HEK293 (cell line): ENCODE measurements at regions not wholly inside any gene's neighbourhood (a gene's known extent, or its start where the extent isn't known, plus 50 kb on each side); places are given as distances from the start of the nearest gene placed in this dataset.
A peak's percentile ranks its signal among the peaks of the same experiment; 100 is the strongest.

Source experiments
- CTCF ChIA-PET: fragments of 350-600 bp; formaldehyde crosslinking; extraction: SDS; loops from one replicate; lab custom pipeline; 2021; ENCODE audit warnings: antibody characterized with exemption; lab: Yijun Ruan, JAX
- POLR2A ChIA-PET: fragments of 300-600 bp; formaldehyde crosslinking; extraction: SDS; loops from one replicate; lab custom pipeline; 2020; ENCODE audit warnings: antibody characterized with exemption, inconsistent platforms; lab: Yijun Ruan, JAX
- H3K27ac ChIP-seq: fragments of 200-500 bp; sonication (Bioruptor generic); 2 replicates; pipeline ENCODE4 v1.5.1; 2014; ENCODE audit warnings: low read depth, low read length, control low read depth, inconsistent platforms; ENCODE audit errors: extremely low read depth
- H3K36me3 ChIP-seq, 2 experiments: fragments of 200-500 bp in 1 of 2; sonication (Bioruptor generic) in 1 of 2; 1 replicate in 1 of 2; 2 replicates in 1 of 2; pipeline ENCODE4 v1.5.1; 2014 to 2017; ENCODE audit warnings: inconsistent platforms in 2 of 2, low read length in 2 of 2; ENCODE audit not compliant: control insufficient read depth in 2 of 2, insufficient read depth in 1 of 2
- H3K4me1 ChIP-seq: fragments of 200-500 bp; sonication (Bioruptor generic); 2 replicates; pipeline ENCODE4 v1.5.1; 2014; ENCODE audit warnings: mild to moderate bottlenecking, low read length, inconsistent platforms; ENCODE audit not compliant: control insufficient read depth, insufficient read depth
- H3K4me3 ChIP-seq: 2 replicates; pipeline ENCODE4 v1.5.1; 2011; ENCODE audit warnings: low read depth, mild to moderate bottlenecking, control low read depth, low read length, moderate library complexity
- H3K9me3 ChIP-seq: fragments of 200-500 bp; sonication (Bioruptor generic); 2 replicates; pipeline ENCODE4 v1.5.1; 2014; ENCODE audit warnings: low read depth, low read length, inconsistent platforms; ENCODE audit not compliant: control insufficient read depth, insufficient read depth
- GLIS1 ChIP-seq: fragments of 450-650 bp; formaldehyde crosslinking; IDR thresholded peaks from 2 replicates; pipeline ENCODE4 v1.5.1; 2016; ENCODE audit warnings: missing biosample characterization, missing genetic modification characterization
- KLF1 ChIP-seq: fragments of 450-650 bp; formaldehyde crosslinking; IDR thresholded peaks from 2 replicates; pipeline ENCODE4 v1.5.1; 2016; ENCODE audit warnings: missing biosample characterization, missing genetic modification characterization
- MYNN ChIP-seq: fragments of 450-650 bp; formaldehyde crosslinking; IDR thresholded peaks from 2 replicates; pipeline ENCODE4 v1.5.1; 2016; ENCODE audit warnings: missing biosample characterization, missing genetic modification characterization, borderline replicate concordance
- PRDM1 ChIP-seq: fragments of 450-650 bp; formaldehyde crosslinking; IDR thresholded peaks from 2 replicates; pipeline ENCODE4; 2016; ENCODE audit warnings: missing biosample characterization, missing genetic modification characterization
- SETDB1 ChIP-seq: IDR thresholded peaks from one replicate; pipeline ENCODE4 v1.6.1; 2017; ENCODE audit warnings: mild to moderate bottlenecking, low read length, moderate library complexity, mixed read lengths; ENCODE audit not compliant: insufficient read length
- TCF7L2 ChIP-seq: IDR thresholded peaks from 2 replicates; pipeline ENCODE4 v1.6.1; 2011; ENCODE audit warnings: low read depth, mild to moderate bottlenecking, inconsistent platforms, low read length, moderate library complexity, borderline replicate concordance
- ZBTB1 ChIP-seq: fragments of 450-650 bp; formaldehyde crosslinking; IDR thresholded peaks from 2 replicates; pipeline ENCODE4 v1.5.1; 2016; ENCODE audit warnings: missing biosample characterization, missing genetic modification characterization
- ZBTB17 ChIP-seq: fragments of 450-650 bp; formaldehyde crosslinking; IDR thresholded peaks from 2 replicates; pipeline ENCODE4 v1.5.1; 2016; ENCODE audit warnings: missing biosample characterization, missing genetic modification characterization
- ZBTB26 ChIP-seq: fragments of 450-650 bp; formaldehyde crosslinking; optimal IDR thresholded peaks from 2 replicates; pipeline ENCODE3; 2016; ENCODE audit warnings: missing biosample characterization, mild to moderate bottlenecking, missing genetic modification characterization
- ZBTB48 ChIP-seq: fragments of 450-650 bp; formaldehyde crosslinking; IDR thresholded peaks from 2 replicates; pipeline ENCODE4 v1.5.1; 2016; ENCODE audit warnings: missing biosample characterization, missing genetic modification characterization
- ZFP37 ChIP-seq: fragments of 450-650 bp; formaldehyde crosslinking; IDR thresholded peaks from 2 replicates; pipeline ENCODE4 v1.5.1; 2016; ENCODE audit warnings: missing biosample characterization, missing genetic modification characterization
- ZNF114 ChIP-seq: fragments of 450-650 bp; formaldehyde crosslinking; IDR thresholded peaks from 2 replicates; pipeline ENCODE4 v1.5.0; 2017; ENCODE audit warnings: missing biosample characterization, missing genetic modification characterization
- ZNF133 ChIP-seq: fragments of 450-650 bp; formaldehyde crosslinking; IDR thresholded peaks from 2 replicates; pipeline ENCODE4 v1.5.1; 2016; ENCODE audit warnings: missing biosample characterization, missing genetic modification characterization
- ZNF157 ChIP-seq: fragments of 450-650 bp; formaldehyde crosslinking; IDR thresholded peaks from 2 replicates; pipeline ENCODE4 v1.5.1; 2016; ENCODE audit warnings: missing biosample characterization, missing genetic modification characterization
- ZNF184 ChIP-seq: fragments of 450-650 bp; IDR thresholded peaks from 2 replicates; pipeline ENCODE4 v1.5.1; 2018; ENCODE audit warnings: missing biosample characterization, mild to moderate bottlenecking, missing genetic modification characterization
- ZNF366 ChIP-seq: fragments of 450-650 bp; formaldehyde crosslinking; conservative IDR thresholded peaks from 2 replicates; pipeline ENCODE4 v1.5.1; 2016; ENCODE audit warnings: missing biosample characterization, missing genetic modification characterization
- ZNF394 ChIP-seq: fragments of 450-650 bp; formaldehyde crosslinking; IDR thresholded peaks from 2 replicates; pipeline ENCODE4 v1.5.1; 2016; ENCODE audit warnings: missing biosample characterization, missing genetic modification characterization, mild to moderate bottlenecking, moderate library complexity, borderline replicate concordance
- ZNF488 ChIP-seq: fragments of 450-650 bp; formaldehyde crosslinking; IDR thresholded peaks from 2 replicates; pipeline ENCODE4 v1.5.1; 2016; ENCODE audit warnings: missing biosample characterization, missing genetic modification characterization
- ZNF510 ChIP-seq: fragments of 450-650 bp; formaldehyde crosslinking; IDR thresholded peaks from 2 replicates; pipeline ENCODE4 v1.5.1; 2018; ENCODE audit warnings: mild to moderate bottlenecking, missing genetic modification characterization, missing biosample characterization; ENCODE audit not compliant: insufficient replicate concordance
- ZNF530 ChIP-seq: fragments of 450-650 bp; formaldehyde crosslinking; IDR thresholded peaks from 2 replicates; pipeline ENCODE4 v1.5.1; 2016; ENCODE audit warnings: low read depth, missing biosample characterization, missing genetic modification characterization
- ZNF561 ChIP-seq: fragments of 450-650 bp; IDR thresholded peaks from 2 replicates; pipeline ENCODE4 v1.5.1; 2018; ENCODE audit warnings: missing biosample characterization, missing genetic modification characterization, borderline replicate concordance
- ZNF624 ChIP-seq: fragments of 450-650 bp; formaldehyde crosslinking; IDR thresholded peaks from 2 replicates; pipeline ENCODE4 v1.5.1; 2017; ENCODE audit warnings: missing biosample characterization, missing genetic modification characterization
- ZNF654 ChIP-seq: fragments of 450-650 bp; formaldehyde crosslinking; IDR thresholded peaks from 2 replicates; pipeline ENCODE4 v1.5.1; 2016; ENCODE audit warnings: low read depth, missing biosample characterization, missing genetic modification characterization
- ZNF707 ChIP-seq: fragments of 450-650 bp; formaldehyde crosslinking; IDR thresholded peaks from 2 replicates; pipeline ENCODE4 v1.5.1; 2016; ENCODE audit warnings: missing biosample characterization, missing genetic modification characterization
- TF ChIP-seq, protein P1 (sequence below): fragments of 450-650 bp; formaldehyde crosslinking; IDR thresholded peaks from 2 replicates; pipeline ENCODE4 v1.5.1; 2016; ENCODE audit warnings: missing biosample characterization, missing genetic modification characterization, borderline replicate concordance
- TF ChIP-seq, protein P2 (sequence below): fragments of 450-650 bp; formaldehyde crosslinking; IDR thresholded peaks from 2 replicates; pipeline ENCODE4 v1.5.1; 2016; ENCODE audit warnings: missing biosample characterization, missing genetic modification characterization
- TF ChIP-seq, protein P3 (sequence below): fragments of 450-650 bp; formaldehyde crosslinking; IDR thresholded peaks from 2 replicates; pipeline ENCODE4 v1.5.1; 2016; ENCODE audit warnings: missing biosample characterization, missing genetic modification characterization
- TF ChIP-seq, protein P4 (sequence below): fragments of 450-650 bp; formaldehyde crosslinking; IDR thresholded peaks from 2 replicates; pipeline ENCODE4; 2016; ENCODE audit warnings: missing biosample characterization, missing genetic modification characterization

DNA sequence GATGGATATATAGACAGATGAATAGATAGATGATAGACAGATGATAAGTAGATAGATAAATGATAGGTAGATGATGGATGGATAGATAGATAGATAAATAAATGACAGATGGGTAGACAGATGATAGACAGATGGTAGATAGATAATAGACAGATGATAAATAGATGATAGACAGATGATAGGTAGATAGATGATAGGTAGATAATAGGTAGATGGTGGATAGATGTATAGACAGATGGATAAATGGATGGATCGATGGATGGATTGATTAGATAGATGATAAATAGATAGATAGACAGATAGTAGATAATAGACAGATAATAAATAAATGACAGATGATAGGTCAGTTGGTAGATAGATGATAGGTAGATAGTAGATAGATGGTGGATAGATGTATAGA, 212.7 kb downstream of the NFATC2 start:
- no peaks in the 10 kb centered on the region for H3K4me1 ChIP-seq
- H3K36me3 ChIP-seq = no peaks in the 10 kb centered on the region
- H3K27ac ChIP-seq = no peak overlapping the region
- H3K9me3 ChIP-seq = no peaks in the 10 kb centered on the region
- POLR2A ChIA-PET = no interaction called here
- CTCF ChIA-PET = no interaction called here
- no peak overlapping the region for H3K4me3 ChIP-seq
- TF ChIP-seq GLIS1 (tag by site-specific recombination) (no peak), ZNF624 (tag by site-specific recombination) (no peak), KLF1 (no peak), MYNN (tag by site-specific recombination) (no peak), ZNF366 (tag by site-specific recombination) (peak; percentile 88), ZNF530 (no peak), ZBTB48 (tag by site-specific recombination) (no peak), ZBTB1 (tag by site-specific recombination) (no peak), ZNF133 (no peak), ZNF157 (tag by site-specific recombination) (no peak), TCF7L2 (no peak), ZNF561 (tag by site-specific recombination) (no peak), SETDB1 (no peak), ZNF510 (no peak), ZNF184 (tag by site-specific recombination) (no peak), ZBTB26 (tag by site-specific recombination) (peak; percentile 9), ZNF114 (tag by site-specific recombination) (0 out of 2 replicates have a peak, but pooled peaks have one; percentile 31), ZNF394 (no peak), PRDM1 (tag by site-specific recombination) (no peak), ZNF707 (tag by site-specific recombination) (no peak), ZFP37 (tag by site-specific recombination) (no peak), ZNF488 (tag by site-specific recombination) (no peak), ZNF654 (no peak), ZBTB17 (tag by site-specific recombination) (peak; percentile 68; the same call in 1 of the 2 replicates)
- TF ChIP-seq, protein P1, sequence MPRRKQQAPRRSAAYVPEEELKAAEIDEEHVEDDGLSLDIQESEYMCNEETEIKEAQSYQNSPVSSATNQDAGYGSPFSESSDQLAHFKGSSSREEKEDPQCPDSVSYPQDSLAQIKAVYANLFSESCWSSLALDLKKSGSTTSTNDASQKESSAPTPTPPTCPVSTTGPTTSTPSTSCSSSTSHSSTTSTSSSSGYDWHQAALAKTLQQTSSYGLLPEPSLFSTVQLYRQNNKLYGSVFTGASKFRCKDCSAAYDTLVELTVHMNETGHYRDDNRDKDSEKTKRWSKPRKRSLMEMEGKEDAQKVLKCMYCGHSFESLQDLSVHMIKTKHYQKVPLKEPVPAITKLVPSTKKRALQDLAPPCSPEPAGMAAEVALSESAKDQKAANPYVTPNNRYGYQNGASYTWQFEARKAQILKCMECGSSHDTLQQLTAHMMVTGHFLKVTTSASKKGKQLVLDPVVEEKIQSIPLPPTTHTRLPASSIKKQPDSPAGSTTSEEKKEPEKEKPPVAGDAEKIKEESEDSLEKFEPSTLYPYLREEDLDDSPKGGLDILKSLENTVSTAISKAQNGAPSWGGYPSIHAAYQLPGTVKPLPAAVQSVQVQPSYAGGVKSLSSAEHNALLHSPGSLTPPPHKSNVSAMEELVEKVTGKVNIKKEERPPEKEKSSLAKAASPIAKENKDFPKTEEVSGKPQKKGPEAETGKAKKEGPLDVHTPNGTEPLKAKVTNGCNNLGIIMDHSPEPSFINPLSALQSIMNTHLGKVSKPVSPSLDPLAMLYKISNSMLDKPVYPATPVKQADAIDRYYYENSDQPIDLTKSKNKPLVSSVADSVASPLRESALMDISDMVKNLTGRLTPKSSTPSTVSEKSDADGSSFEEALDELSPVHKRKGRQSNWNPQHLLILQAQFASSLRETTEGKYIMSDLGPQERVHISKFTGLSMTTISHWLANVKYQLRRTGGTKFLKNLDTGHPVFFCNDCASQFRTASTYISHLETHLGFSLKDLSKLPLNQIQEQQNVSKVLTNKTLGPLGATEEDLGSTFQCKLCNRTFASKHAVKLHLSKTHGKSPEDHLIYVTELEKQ (tag by site-specific recombination) = no peak
- TF ChIP-seq, protein P2, sequence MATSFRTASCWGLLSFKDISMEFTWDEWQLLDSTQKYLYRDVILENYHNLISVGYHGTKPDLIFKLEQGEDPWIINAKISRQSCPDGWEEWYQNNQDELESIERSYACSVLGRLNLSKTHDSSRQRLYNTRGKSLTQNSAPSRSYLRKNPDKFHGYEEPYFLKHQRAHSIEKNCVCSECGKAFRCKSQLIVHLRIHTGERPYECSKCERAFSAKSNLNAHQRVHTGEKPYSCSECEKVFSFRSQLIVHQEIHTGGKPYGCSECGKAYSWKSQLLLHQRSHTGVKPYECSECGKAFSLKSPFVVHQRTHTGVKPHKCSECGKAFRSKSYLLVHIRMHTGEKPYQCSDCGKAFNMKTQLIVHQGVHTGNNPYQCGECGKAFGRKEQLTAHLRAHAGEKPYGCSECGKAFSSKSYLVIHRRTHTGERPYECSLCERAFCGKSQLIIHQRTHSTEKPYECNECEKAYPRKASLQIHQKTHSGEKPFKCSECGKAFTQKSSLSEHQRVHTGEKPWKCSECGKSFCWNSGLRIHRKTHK = no peak
- TF ChIP-seq, protein P3, sequence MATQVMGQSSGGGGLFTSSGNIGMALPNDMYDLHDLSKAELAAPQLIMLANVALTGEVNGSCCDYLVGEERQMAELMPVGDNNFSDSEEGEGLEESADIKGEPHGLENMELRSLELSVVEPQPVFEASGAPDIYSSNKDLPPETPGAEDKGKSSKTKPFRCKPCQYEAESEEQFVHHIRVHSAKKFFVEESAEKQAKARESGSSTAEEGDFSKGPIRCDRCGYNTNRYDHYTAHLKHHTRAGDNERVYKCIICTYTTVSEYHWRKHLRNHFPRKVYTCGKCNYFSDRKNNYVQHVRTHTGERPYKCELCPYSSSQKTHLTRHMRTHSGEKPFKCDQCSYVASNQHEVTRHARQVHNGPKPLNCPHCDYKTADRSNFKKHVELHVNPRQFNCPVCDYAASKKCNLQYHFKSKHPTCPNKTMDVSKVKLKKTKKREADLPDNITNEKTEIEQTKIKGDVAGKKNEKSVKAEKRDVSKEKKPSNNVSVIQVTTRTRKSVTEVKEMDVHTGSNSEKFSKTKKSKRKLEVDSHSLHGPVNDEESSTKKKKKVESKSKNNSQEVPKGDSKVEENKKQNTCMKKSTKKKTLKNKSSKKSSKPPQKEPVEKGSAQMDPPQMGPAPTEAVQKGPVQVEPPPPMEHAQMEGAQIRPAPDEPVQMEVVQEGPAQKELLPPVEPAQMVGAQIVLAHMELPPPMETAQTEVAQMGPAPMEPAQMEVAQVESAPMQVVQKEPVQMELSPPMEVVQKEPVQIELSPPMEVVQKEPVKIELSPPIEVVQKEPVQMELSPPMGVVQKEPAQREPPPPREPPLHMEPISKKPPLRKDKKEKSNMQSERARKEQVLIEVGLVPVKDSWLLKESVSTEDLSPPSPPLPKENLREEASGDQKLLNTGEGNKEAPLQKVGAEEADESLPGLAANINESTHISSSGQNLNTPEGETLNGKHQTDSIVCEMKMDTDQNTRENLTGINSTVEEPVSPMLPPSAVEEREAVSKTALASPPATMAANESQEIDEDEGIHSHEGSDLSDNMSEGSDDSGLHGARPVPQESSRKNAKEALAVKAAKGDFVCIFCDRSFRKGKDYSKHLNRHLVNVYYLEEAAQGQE (tag by site-specific recombination) = no peak
- TF ChIP-seq, protein P4, sequence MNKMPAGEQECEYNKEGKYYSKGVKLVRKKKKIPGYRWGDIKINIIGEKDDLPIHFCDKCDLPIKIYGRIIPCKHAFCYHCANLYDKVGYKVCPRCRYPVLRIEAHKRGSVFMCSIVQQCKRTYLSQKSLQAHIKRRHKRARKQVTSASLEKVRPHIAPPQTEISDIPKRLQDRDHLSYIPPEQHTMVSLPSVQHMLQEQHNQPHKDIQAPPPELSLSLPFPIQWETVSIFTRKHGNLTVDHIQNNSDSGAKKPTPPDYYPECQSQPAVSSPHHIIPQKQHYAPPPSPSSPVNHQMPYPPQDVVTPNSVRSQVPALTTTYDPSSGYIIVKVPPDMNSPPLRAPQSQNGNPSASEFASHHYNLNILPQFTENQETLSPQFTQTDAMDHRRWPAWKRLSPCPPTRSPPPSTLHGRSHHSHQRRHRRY = no peak
